ENCODE measurements at regions not wholly inside any gene's neighbourhood (a gene's known extent, or its start where the extent isn't known, plus 50 kb on each side); places are given as distances from the start of the nearest gene placed in this dataset.

DNA sequence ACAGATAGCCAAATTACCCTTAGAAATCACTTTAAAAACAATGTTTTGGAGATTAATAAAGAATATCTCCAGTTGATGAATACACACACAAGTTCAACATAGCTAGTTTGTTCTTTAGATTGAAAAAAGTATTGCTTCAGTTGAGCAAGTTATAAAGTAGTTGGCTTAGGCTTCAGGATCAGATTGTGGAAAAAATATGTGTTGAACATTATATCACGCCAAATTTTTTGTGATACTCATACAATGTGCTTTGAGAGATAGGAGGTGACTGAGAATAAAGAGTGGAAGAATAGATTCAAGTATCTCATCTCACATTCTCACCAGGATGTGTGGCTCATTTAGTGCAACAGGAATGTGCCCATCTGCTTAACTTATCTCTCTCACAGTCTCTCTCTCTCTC lies 553.3 kb downstream of the HTR7 start:
- no peak for DNase-seq
- Mint-ChIP-seq H3K36me3 (no peaks in the 10 kb centered on the region), H3K27ac (no peak overlapping the region), H3K4me1 (no peaks in the 10 kb centered on the region), H3K4me3 (no peak overlapping the region), H3K9me3 (peaks cover 0 to 11% (median 0%) of the 10 kb centered on the region in 11 donors), H3K27me3 (peaks cover 0 to 5% (median 0%) of the 10 kb centered on the region in 5 donors)
- H3K36me3 ChIP-seq (ENCODE audit: control insufficient read depth in 2 of 3, insufficient read depth in 3 of 3, low read length in 3 of 3): no peaks in the 10 kb centered on the region
- no peak for ATAC-seq
- no peak overlapping the region for H3K4me3 ChIP-seq (ENCODE audit: low read length)
- CTCF ChIA-PET: no interaction called here
- intact Hi-C loops (cut with micrococcal nuclease): no loop called here
- H3K4me1 ChIP-seq (ENCODE audit: control insufficient read depth in 2 of 2, insufficient read depth in 2 of 2, low read length in 2 of 2): no peaks in the 10 kb centered on the region
- POLR2A ChIA-PET: no interaction called here
- no peaks in the 10 kb centered on the region for H3K9me3 ChIP-seq (ENCODE audit: control insufficient read depth in 2 of 3, low read length in 3 of 3)
- no peak overlapping the region for H3K27ac ChIP-seq (ENCODE audit: low read depth, low read length)
- no peaks in the 10 kb centered on the region for H3K27me3 ChIP-seq (ENCODE audit: control insufficient read depth in 2 of 2, insufficient read depth in 2 of 2, low read length in 2 of 2)

DNA sequence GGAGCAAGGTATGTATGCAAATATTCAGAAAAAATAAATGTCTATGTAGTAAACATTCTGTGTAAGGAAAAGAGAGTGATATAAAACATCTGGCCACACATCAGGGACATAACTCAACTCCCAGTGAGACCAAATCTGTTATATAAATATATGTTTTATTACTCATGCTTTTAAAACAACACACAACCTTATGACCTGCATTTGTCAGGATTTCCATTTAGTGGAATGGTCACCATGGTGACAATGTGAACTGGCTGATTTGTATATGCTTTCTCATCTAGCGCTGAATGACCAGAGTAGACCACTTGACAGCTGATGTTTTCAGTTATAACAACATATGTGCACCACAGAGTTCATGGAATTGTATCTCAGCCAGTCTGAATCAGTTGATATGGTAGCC lies 551.7 kb downstream of the HTR7 start:
- no peak overlapping the region for H3K4me3 Mint-ChIP-seq
- no peak overlapping the region for H3K27ac ChIP-seq (ENCODE audit: low read depth, low read length)
- H3K27me3 Mint-ChIP-seq: peaks cover 0 to 5% (median 0%) of the 10 kb centered on the region in 5 donors
- intact Hi-C loops (cut with micrococcal nuclease): no loop called here
- H3K4me1 Mint-ChIP-seq: no peaks in the 10 kb centered on the region
- ATAC-seq: no peak
- POLR2A ChIA-PET: no interaction called here
- no peaks in the 10 kb centered on the region for H3K9me3 ChIP-seq (ENCODE audit: control insufficient read depth in 2 of 3, low read length in 3 of 3)
- peaks cover 0 to 12% (median 1%) of the 10 kb centered on the region in 11 donors for H3K9me3 Mint-ChIP-seq
- no peak for DNase-seq
- CTCF ChIA-PET: no interaction called here
- H3K4me1 ChIP-seq (ENCODE audit: control insufficient read depth in 2 of 2, insufficient read depth in 2 of 2, low read length in 2 of 2): no peaks in the 10 kb centered on the region
- no peaks in the 10 kb centered on the region for H3K27me3 ChIP-seq (ENCODE audit: control insufficient read depth in 2 of 2, insufficient read depth in 2 of 2, low read length in 2 of 2)
- H3K36me3 Mint-ChIP-seq: no peaks in the 10 kb centered on the region
- H3K27ac Mint-ChIP-seq: no peak overlapping the region
- no peaks in the 10 kb centered on the region for H3K36me3 ChIP-seq (ENCODE audit: control insufficient read depth in 2 of 3, insufficient read depth in 3 of 3, low read length in 3 of 3)
- H3K4me3 ChIP-seq (ENCODE audit: low read length): no peak overlapping the region

- Mint-ChIP-seq H3K4me1 (no peaks in the 10 kb centered on the region), H3K27me3 (peaks cover 0 to 5% (median 0%) of the 10 kb centered on the region in 5 donors), H3K4me3 (no peak overlapping the region), H3K36me3 (no peaks in the 10 kb centered on the region), H3K27ac (no peak overlapping the region), H3K9me3 (peaks cover 0 to 12% (median 1%) of the 10 kb centered on the region in 11 donors)
- POLR2A ChIA-PET: no interaction called here
- no peak overlapping the region for H3K4me3 ChIP-seq (ENCODE audit: low read length)
- no peaks in the 10 kb centered on the region for H3K27me3 ChIP-seq (ENCODE audit: control insufficient read depth in 2 of 2, insufficient read depth in 2 of 2, low read length in 2 of 2)
- H3K27ac ChIP-seq (ENCODE audit: low read depth, low read length): no peak overlapping the region
- H3K4me1 ChIP-seq (ENCODE audit: control insufficient read depth in 2 of 2, insufficient read depth in 2 of 2, low read length in 2 of 2): no peaks in the 10 kb centered on the region
- no peaks in the 10 kb centered on the region for H3K9me3 ChIP-seq (ENCODE audit: control insufficient read depth in 2 of 3, low read length in 3 of 3)
- intact Hi-C loops (cut with micrococcal nuclease): no loop called here
- no peak for DNase-seq
- no peak for ATAC-seq
- no peaks in the 10 kb centered on the region for H3K36me3 ChIP-seq (ENCODE audit: control insufficient read depth in 2 of 3, insufficient read depth in 3 of 3, low read length in 3 of 3)
- CTCF ChIA-PET: no interaction called here
Measured at GRCh38 chr10:90308223-90308622, 549.6 kb downstream of the HTR7 start.

DNA sequence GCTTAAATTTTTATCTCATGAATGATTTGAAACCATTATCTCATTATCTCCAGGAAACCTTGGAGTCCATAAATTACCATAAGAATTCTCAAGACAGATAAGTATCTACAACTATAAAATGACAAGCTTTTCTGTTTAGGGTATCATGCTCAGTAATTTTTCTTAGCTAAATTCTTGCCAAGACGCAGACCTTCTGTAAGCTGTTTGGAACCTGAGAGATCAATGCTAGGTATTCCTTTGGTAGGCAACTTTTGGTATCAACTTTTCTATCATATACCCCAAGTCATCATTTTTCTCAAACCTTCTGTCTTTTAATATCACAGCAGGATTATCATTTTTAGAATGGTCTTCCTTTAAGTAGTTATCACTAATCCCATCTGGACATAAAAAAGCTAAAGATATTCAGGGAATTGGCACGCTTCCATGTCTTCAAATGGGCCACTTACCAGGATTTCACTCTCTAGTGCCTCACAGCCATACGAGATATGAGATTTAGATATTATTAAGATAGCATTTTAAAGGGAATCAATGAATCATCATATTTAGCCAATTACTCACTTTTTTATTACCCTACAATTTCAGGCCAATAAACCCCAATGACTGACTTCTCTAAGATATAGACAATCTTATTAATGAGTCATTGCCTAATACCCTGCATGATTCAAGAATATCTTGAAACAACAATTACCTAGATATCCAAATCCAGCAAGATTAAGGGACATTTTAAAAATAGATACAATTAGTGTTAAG lies 544.1 kb downstream of the HTR7 start:
- no peak for ATAC-seq
- no peaks in the 10 kb centered on the region for H3K9me3 ChIP-seq (ENCODE audit: control insufficient read depth in 2 of 3, low read length in 3 of 3)
- CTCF ChIA-PET: no interaction called here
- H3K27me3 Mint-ChIP-seq: peaks cover 0 to 4% (median 0%) of the 10 kb centered on the region in 5 donors
- H3K4me3 Mint-ChIP-seq: no peak overlapping the region
- H3K27ac ChIP-seq (ENCODE audit: low read depth, low read length): no peak overlapping the region
- H3K9me3 Mint-ChIP-seq: peaks cover 0 to 10% (median 3%) of the 10 kb centered on the region in 11 donors
- POLR2A ChIA-PET: no interaction called here
- H3K4me3 ChIP-seq (ENCODE audit: low read length): no peak overlapping the region
- no peak overlapping the region for H3K27ac Mint-ChIP-seq
- H3K4me1 ChIP-seq (ENCODE audit: control insufficient read depth in 2 of 2, insufficient read depth in 2 of 2, low read length in 2 of 2): no peaks in the 10 kb centered on the region
- H3K4me1 Mint-ChIP-seq: no peaks in the 10 kb centered on the region
- H3K36me3 Mint-ChIP-seq: no peaks in the 10 kb centered on the region
- DNase-seq: no peak
- intact Hi-C loops (cut with micrococcal nuclease): no loop called here
- H3K36me3 ChIP-seq (ENCODE audit: control insufficient read depth in 2 of 3, insufficient read depth in 3 of 3, low read length in 3 of 3): no peaks in the 10 kb centered on the region
- H3K27me3 ChIP-seq (ENCODE audit: control insufficient read depth in 2 of 2, insufficient read depth in 2 of 2, low read length in 2 of 2): no peaks in the 10 kb centered on the region

GRCh38 chr10:90314718-90315117 lies 543.1 kb downstream of the HTR7 start:
- Histone ChIP-seq H3K9me3 (ENCODE audit: control insufficient read depth in 2 of 3, low read length in 3 of 3) (no peaks in the 10 kb centered on the region), H3K4me1 (ENCODE audit: control insufficient read depth in 2 of 2, insufficient read depth in 2 of 2, low read length in 2 of 2) (no peaks in the 10 kb centered on the region), H3K36me3 (ENCODE audit: control insufficient read depth in 2 of 3, insufficient read depth in 3 of 3, low read length in 3 of 3) (no peaks in the 10 kb centered on the region), H3K4me3 (ENCODE audit: low read length) (no peak overlapping the region), H3K27ac (ENCODE audit: low read depth, low read length) (no peak overlapping the region), H3K27me3 (ENCODE audit: control insufficient read depth in 2 of 2, insufficient read depth in 2 of 2, low read length in 2 of 2) (no peaks in the 10 kb centered on the region)
- Mint-ChIP-seq H3K27ac (no peak overlapping the region), H3K27me3 (peaks cover 0 to 4% (median 0%) of the 10 kb centered on the region in 5 donors), H3K4me3 (no peak overlapping the region), H3K4me1 (no peaks in the 10 kb centered on the region), H3K36me3 (no peaks in the 10 kb centered on the region), H3K9me3 (peaks cover 0 to 4% (median 0%) of the 10 kb centered on the region in 11 donors)
- ATAC-seq (no peak), DNase-seq (no peak)
- POLR2A ChIA-PET: no interaction called here
- CTCF ChIA-PET: no interaction called here
- intact Hi-C loops (cut with micrococcal nuclease): no loop called here

DNA sequence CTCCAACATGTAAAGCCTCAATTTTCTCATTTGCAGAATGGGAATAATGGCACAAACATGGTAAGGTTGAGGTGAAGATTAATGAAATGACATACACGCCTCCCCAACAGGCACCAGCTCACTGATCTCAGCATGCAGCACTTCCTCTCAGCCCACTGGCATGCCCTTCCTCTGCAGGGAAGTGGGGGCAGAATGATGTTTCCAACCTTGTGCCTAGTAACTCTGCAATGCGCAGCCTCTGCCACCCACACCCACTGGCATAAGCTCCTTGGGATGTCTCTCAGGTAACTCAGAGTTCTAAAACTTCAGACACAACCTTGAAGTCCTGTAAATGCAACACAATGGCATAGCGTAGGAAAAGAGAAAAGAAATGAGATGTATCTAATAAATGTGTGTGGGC lies 540.7 kb downstream of the HTR7 start:
- CTCF ChIA-PET: no interaction called here
- POLR2A ChIA-PET: no interaction called here
- intact Hi-C loops (cut with micrococcal nuclease): no loop called here
- Histone ChIP-seq H3K4me3 (ENCODE audit: low read length) (no peak overlapping the region), H3K36me3 (ENCODE audit: control insufficient read depth in 2 of 3, insufficient read depth in 3 of 3, low read length in 3 of 3) (no peaks in the 10 kb centered on the region), H3K27me3 (ENCODE audit: control insufficient read depth in 2 of 2, insufficient read depth in 2 of 2, low read length in 2 of 2) (no peaks in the 10 kb centered on the region), H3K4me1 (ENCODE audit: control insufficient read depth in 2 of 2, insufficient read depth in 2 of 2, low read length in 2 of 2) (no peaks in the 10 kb centered on the region), H3K27ac (ENCODE audit: low read depth, low read length) (no peak overlapping the region), H3K9me3 (ENCODE audit: control insufficient read depth in 2 of 3, low read length in 3 of 3) (no peaks in the 10 kb centered on the region)
- Mint-ChIP-seq H3K4me3 (no peak overlapping the region), H3K4me1 (no peaks in the 10 kb centered on the region), H3K27me3 (peaks cover 0 to 4% (median 0%) of the 10 kb centered on the region in 5 donors), H3K9me3 (peaks cover 0 to 4% (median 0%) of the 10 kb centered on the region in 11 donors), H3K27ac (no peak overlapping the region), H3K36me3 (no peaks in the 10 kb centered on the region)
- ATAC-seq: no peak
- no peak for DNase-seq

GRCh38 chr10:90318659-90319058 lies 539.2 kb downstream of the HTR7 start:
- CTCF ChIA-PET: no interaction called here
- no peaks in the 10 kb centered on the region for H3K4me1 ChIP-seq (ENCODE audit: control insufficient read depth in 2 of 2, insufficient read depth in 2 of 2, low read length in 2 of 2)
- ATAC-seq: no peak

More at GRCh38 chr10:90318659-90319058, 539.2 kb downstream of the HTR7 start:
- H3K27ac ChIP-seq (ENCODE audit: low read depth, low read length): no peak overlapping the region
- no peak overlapping the region for H3K4me3 Mint-ChIP-seq
- intact Hi-C loops (cut with micrococcal nuclease): no loop called here
- no peak for DNase-seq
- H3K36me3 Mint-ChIP-seq: no peaks in the 10 kb centered on the region
- no peaks in the 10 kb centered on the region for H3K9me3 ChIP-seq (ENCODE audit: control insufficient read depth in 2 of 3, low read length in 3 of 3)
- POLR2A ChIA-PET: no interaction called here
- peaks cover 0 to 4% (median 0%) of the 10 kb centered on the region in 5 donors for H3K27me3 Mint-ChIP-seq
- no peak overlapping the region for H3K27ac Mint-ChIP-seq
- no peaks in the 10 kb centered on the region for H3K4me1 Mint-ChIP-seq
- H3K27me3 ChIP-seq (ENCODE audit: control insufficient read depth in 2 of 2, insufficient read depth in 2 of 2, low read length in 2 of 2): no peaks in the 10 kb centered on the region
- peaks cover 0 to 6% (median 0%) of the 10 kb centered on the region in 11 donors for H3K9me3 Mint-ChIP-seq
- H3K4me3 ChIP-seq (ENCODE audit: low read length): no peak overlapping the region
- no peaks in the 10 kb centered on the region for H3K36me3 ChIP-seq (ENCODE audit: control insufficient read depth in 2 of 3, insufficient read depth in 3 of 3, low read length in 3 of 3)
